ENCODE measurements at regions not wholly inside any gene's neighbourhood (a gene's known extent, or its start where the extent isn't known, plus 50 kb on each side); places are given as distances from the start of the nearest gene placed in this dataset.
A peak's percentile ranks its signal among the peaks of the same experiment; 100 is the strongest.
"Not testable (repeated sequence)": the region's sequence is repeated elsewhere in the genome, so short reads cannot be mapped to it uniquely, and the experiment has no call there.

DNA sequence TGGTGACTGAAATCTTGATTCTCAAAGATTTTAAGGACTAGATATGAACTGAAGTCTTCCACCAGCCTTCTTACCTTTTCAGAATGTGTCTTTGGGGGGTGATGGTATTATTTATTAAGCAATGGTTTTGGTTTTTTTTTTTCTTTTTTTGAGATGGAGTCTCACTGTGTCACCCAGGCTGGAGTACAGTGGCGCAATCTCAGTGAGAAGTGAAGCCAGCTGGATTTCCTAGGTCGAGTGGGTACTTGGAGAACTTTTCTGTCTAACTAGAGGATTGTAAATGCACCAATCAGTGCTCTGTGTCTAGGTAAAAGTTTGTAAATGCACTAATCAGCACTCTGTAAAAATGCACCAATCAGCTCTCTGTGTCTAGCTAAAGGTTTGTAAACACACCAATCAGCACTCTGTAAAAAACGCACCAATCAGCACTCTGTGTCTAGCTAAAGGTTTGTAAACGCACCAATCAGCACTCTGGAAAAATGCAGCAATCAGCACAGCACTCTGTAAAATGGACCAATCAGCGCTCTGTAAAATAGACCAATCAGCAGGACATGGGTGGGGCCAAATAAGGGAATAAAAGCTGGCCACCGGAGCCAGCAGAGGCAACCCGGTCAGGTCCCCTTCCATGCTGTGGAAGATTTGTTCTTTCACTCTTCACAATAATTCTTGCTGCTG, 97.1 kb downstream of the COPRS start:
- CTCF ChIA-PET; POLR2A ChIA-PET; H3K4me3 ChIP-seq (ENCODE audit: low read depth, low read length); H3K4me1 ChIP-seq (ENCODE audit: control insufficient read depth, insufficient read depth, low read length); H3K27ac ChIP-seq (ENCODE audit: extremely low read depth, low read depth, low read length); H3K36me3 ChIP-seq (ENCODE audit: control insufficient read depth in 2 of 2, insufficient read depth in 1 of 2, low read length in 2 of 2); H3K9me3 ChIP-seq (ENCODE audit: control insufficient read depth, insufficient read depth, low read depth, low read length): not testable (repeated sequence)
- peak; percentile 30 for TF ChIP-seq SP2 (tag by site-specific recombination; IDR thresholded peaks at IDR 0.05)

DNA sequence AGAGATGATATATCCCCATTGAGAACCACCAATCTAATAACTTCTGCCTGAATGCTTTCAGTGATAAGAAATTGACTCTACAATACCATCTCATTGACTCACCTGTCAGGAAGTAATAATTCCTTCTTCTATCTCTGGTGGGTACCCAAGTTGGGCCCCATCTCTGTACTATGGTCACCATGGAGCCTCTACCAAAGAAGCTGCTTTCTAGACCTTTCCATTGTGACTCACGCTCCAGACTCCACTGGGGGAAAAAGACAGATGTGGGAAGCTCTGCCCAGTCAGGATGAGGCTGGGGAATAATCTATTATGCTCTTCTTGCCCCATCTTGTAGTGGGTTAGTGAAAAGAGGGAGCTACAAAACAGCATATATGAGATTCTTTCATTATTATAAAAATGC, 100.4 kb downstream of the COPRS start:
- Histone ChIP-seq H3K4me1 (ENCODE audit: control insufficient read depth, insufficient read depth, low read length) (no peaks in the 10 kb centered on the region), H3K36me3 (ENCODE audit: control insufficient read depth in 2 of 2, insufficient read depth in 1 of 2, low read length in 2 of 2) (no peaks in the 10 kb centered on the region), H3K4me3 (ENCODE audit: low read depth, low read length) (no peak overlapping the region), H3K9me3 (ENCODE audit: control insufficient read depth, insufficient read depth, low read depth, low read length) (no peaks in the 10 kb centered on the region; the same call in 1 of the 2 replicates), H3K27ac (ENCODE audit: extremely low read depth, low read depth, low read length) (no peak overlapping the region)
- POLR2A ChIA-PET = no interaction called here
- TF ChIP-seq ZNF585B (tag by site-specific recombination; IDR thresholded peaks at IDR 0.05) (no peak), ZBTB1 (tag by site-specific recombination; IDR thresholded peaks at IDR 0.05) (no peak), ZNF558 (tag by site-specific recombination; IDR thresholded peaks at IDR 0.05) (no peak), KLF10 (tag by site-specific recombination; IDR thresholded peaks at IDR 0.05) (no peak), HOXD13 (CRISPR knock-in tag; IDR thresholded peaks at IDR 0.05; ENCODE audit: borderline replicate concordance) (no peak), SP7 (tag by site-specific recombination; IDR thresholded peaks at IDR 0.05) (no peak), ZNF600 (tag by site-specific recombination; IDR thresholded peaks at IDR 0.05) (no peak), ZNF19 (tag by site-specific recombination; IDR thresholded peaks at IDR 0.05; ENCODE audit: low read depth) (no peak), ZNF701 (tag by site-specific recombination; IDR thresholded peaks at IDR 0.05) (no peak), GLI2 (tag by site-specific recombination; IDR thresholded peaks at IDR 0.05; ENCODE audit: borderline replicate concordance, low read depth) (no peak), ZNF140 (tag by site-specific recombination; IDR thresholded peaks at IDR 0.05) (no peak), GLI4 (tag by site-specific recombination; IDR thresholded peaks at IDR 0.05) (no peak), ZNF302 (tag by site-specific recombination; IDR thresholded peaks at IDR 0.05; ENCODE audit: low read depth) (no peak), ZNF48 (tag by site-specific recombination; IDR thresholded peaks at IDR 0.05) (no peak)
- TF ChIP-seq, protein P1, sequence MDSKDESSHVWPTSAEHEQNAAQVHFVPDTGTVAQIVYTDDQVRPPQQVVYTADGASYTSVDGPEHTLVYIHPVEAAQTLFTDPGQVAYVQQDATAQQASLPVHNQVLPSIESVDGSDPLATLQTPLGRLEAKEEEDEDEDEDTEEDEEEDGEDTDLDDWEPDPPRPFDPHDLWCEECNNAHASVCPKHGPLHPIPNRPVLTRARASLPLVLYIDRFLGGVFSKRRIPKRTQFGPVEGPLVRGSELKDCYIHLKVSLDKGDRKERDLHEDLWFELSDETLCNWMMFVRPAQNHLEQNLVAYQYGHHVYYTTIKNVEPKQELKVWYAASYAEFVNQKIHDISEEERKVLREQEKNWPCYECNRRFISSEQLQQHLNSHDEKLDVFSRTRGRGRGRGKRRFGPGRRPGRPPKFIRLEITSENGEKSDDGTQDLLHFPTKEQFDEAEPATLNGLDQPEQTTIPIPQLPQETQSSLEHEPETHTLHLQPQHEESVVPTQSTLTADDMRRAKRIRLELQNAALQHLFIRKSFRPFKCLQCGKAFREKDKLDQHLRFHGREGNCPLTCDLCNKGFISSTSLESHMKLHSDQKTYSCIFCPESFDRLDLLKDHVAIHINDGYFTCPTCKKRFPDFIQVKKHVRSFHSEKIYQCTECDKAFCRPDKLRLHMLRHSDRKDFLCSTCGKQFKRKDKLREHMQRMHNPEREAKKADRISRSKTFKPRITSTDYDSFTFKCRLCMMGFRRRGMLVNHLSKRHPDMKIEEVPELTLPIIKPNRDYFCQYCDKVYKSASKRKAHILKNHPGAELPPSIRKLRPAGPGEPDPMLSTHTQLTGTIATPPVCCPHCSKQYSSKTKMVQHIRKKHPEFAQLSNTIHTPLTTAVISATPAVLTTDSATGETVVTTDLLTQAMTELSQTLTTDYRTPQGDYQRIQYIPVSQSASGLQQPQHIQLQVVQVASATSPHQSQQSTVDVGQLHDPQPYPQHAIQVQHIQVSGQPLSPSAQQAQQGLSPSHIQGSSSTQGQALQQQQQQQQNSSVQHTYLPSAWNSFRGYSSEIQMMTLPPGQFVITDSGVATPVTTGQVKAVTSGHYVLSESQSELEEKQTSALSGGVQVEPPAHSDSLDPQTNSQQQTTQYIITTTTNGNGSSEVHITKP (tag by site-specific recombination; IDR thresholded peaks at IDR 0.05) = no peak
- TF ChIP-seq, protein P2, sequence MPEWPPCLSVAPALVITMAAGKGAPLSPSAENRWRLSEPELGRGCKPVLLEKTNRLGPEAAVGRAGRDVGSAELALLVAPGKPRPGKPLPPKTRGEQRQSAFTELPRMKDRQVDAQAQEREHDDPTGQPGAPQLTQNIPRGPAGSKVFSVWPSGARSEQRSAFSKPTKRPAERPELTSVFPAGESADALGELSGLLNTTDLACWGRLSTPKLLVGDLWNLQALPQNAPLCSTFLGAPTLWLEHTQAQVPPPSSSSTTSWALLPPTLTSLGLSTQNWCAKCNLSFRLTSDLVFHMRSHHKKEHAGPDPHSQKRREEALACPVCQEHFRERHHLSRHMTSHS (tag by site-specific recombination; IDR thresholded peaks at IDR 0.05) = no peak
- TF ChIP-seq, protein P3, sequence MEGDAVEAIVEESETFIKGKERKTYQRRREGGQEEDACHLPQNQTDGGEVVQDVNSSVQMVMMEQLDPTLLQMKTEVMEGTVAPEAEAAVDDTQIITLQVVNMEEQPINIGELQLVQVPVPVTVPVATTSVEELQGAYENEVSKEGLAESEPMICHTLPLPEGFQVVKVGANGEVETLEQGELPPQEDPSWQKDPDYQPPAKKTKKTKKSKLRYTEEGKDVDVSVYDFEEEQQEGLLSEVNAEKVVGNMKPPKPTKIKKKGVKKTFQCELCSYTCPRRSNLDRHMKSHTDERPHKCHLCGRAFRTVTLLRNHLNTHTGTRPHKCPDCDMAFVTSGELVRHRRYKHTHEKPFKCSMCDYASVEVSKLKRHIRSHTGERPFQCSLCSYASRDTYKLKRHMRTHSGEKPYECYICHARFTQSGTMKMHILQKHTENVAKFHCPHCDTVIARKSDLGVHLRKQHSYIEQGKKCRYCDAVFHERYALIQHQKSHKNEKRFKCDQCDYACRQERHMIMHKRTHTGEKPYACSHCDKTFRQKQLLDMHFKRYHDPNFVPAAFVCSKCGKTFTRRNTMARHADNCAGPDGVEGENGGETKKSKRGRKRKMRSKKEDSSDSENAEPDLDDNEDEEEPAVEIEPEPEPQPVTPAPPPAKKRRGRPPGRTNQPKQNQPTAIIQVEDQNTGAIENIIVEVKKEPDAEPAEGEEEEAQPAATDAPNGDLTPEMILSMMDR (tag by site-specific recombination; IDR thresholded peaks at IDR 0.05) = no peak
- TF ChIP-seq, protein P4, sequence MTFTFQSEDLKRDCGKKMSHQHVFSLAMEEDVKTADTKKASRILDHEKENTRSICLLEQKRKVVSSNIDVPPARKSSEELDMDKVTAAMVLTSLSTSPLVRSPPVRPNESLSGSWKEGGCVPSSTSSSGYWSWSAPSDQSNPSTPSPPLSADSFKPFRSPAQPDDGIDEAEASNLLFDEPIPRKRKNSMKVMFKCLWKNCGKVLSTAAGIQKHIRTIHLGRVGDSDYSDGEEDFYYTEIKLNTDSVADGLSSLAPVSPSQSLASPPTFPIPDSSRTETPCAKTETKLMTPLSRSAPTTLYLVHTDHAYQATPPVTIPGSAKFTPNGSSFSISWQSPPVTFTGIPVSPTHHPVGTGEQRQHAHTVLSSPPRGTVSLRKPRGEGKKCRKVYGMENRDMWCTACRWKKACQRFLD (tag by site-specific recombination; IDR thresholded peaks at IDR 0.05) = no peak
- CTCF ChIA-PET = no interaction called here

Data from HEK293 (cell line).